Liver (tissue), 8 donors: ENCODE measurements at regions not wholly inside any gene's neighbourhood (a gene's known extent, or its start where the extent isn't known, plus 50 kb on each side); places are given as distances from the start of the nearest gene placed in this dataset.

Experiments used
- DNase-seq: peaks from one replicate; pipeline ENCODE4 v3.0.0-alpha.2; 2017; ENCODE audit warnings: low spot score
- H3K27ac ChIP-seq, 2 donors: one replicate each; pipeline ENCODE4 v1.7.0; 2013; ENCODE audit warnings: inconsistent platforms in 2 of 2, low read length in 2 of 2, control low read depth in 1 of 2, low read depth in 1 of 2, mild to moderate bottlenecking in 1 of 2
- H3K27me3 ChIP-seq, 4 donors: one replicate each; pipeline versions ENCODE4 v1.6.1 to v1.7.0; 2013; ENCODE audit warnings: low read length in 3 of 4, inconsistent platforms in 1 of 4, mild to moderate bottlenecking in 1 of 4, moderate library complexity in 1 of 4; ENCODE audit not compliant: control insufficient read depth in 4 of 4, insufficient read depth in 4 of 4
- H3K36me3 ChIP-seq, 4 donors: one replicate each; pipeline versions ENCODE4 v1.6.1 to v1.7.0; 2013; ENCODE audit warnings: low read length in 3 of 4, mild to moderate bottlenecking in 3 of 4, low read depth in 1 of 4, moderate library complexity in 1 of 4; ENCODE audit not compliant: control insufficient read depth in 4 of 4, insufficient read depth in 3 of 4
- H3K4me1 ChIP-seq, 4 donors: one replicate each; pipeline versions ENCODE4 v1.6.1 to v1.7.0; 2013; ENCODE audit warnings: low read length in 3 of 4, mild to moderate bottlenecking in 3 of 4, moderate library complexity in 1 of 4; ENCODE audit not compliant: control insufficient read depth in 4 of 4, insufficient read depth in 4 of 4
- H3K4me3 ChIP-seq, 3 donors: one replicate each; pipeline versions ENCODE4 v1.6.1 to v1.7.0; 2013; ENCODE audit warnings: low read length in 3 of 3, control low read depth in 1 of 3, low read depth in 1 of 3, mild to moderate bottlenecking in 1 of 3
- H3K9ac ChIP-seq, 2 donors: one replicate each; pipeline ENCODE4 v1.7.0; 2013; ENCODE audit warnings: low read length in 2 of 2, mild to moderate bottlenecking in 2 of 2, moderate library complexity in 2 of 2, control low read depth in 1 of 2, low read depth in 1 of 2
- H3K9me3 ChIP-seq, 4 donors: one replicate each; pipeline versions ENCODE4 v1.6.1 to v1.7.0; 2013; ENCODE audit warnings: low read length in 3 of 4; ENCODE audit not compliant: control insufficient read depth in 4 of 4
- CTCF ChIP-seq: fragments of 150-350 bp; IDR thresholded peaks from 2 replicates; pipeline ENCODE4 v1.5.1; 2017; ENCODE audit warnings: improper control_type of control experiment, low read depth, low read length; ENCODE audit not compliant: missing input control
- EGR1 ChIP-seq, 2 donors: IDR thresholded peaks; 2 replicates each; pipeline ENCODE4 v1.6.1; 2016 to 2018; ENCODE audit warnings: antibody characterized with exemption in 2 of 2, low read depth in 2 of 2
- FOXA1 ChIP-seq: IDR thresholded peaks from 2 replicates; pipeline ENCODE4 v1.6.1; 2016; ENCODE audit warnings: antibody characterized with exemption
- FOXA2 ChIP-seq: IDR thresholded peaks from 2 replicates; pipeline ENCODE4 v1.6.1; 2016; ENCODE audit warnings: antibody characterized with exemption
- GABPA ChIP-seq, 2 donors: IDR thresholded peaks in 1 of 2; conservative IDR thresholded peaks in 1 of 2; 2 replicates each; pipeline ENCODE4 v1.6.1; 2016; ENCODE audit warnings: antibody characterized with exemption in 2 of 2, mild to moderate bottlenecking in 1 of 2, moderate library complexity in 1 of 2
- HNF4A ChIP-seq, 2 donors: conservative IDR thresholded peaks; 2 replicates each; pipeline ENCODE4 v1.6.1; 2016; ENCODE audit warnings: antibody characterized with exemption in 2 of 2, mild to moderate bottlenecking in 2 of 2
- HNF4G ChIP-seq: IDR thresholded peaks from 2 replicates; pipeline ENCODE4 v1.6.1; 2016; ENCODE audit warnings: antibody characterized with exemption
- JUND ChIP-seq, 2 donors: IDR thresholded peaks; 2 replicates each; pipeline ENCODE4 v1.6.1; 2016; ENCODE audit warnings: antibody characterized with exemption in 2 of 2
- NR2F2 ChIP-seq: IDR thresholded peaks from 2 replicates; pipeline ENCODE4 v1.6.1; 2016; ENCODE audit warnings: antibody characterized with exemption
- RAD21 ChIP-seq, 2 donors: IDR thresholded peaks; 2 replicates each; pipeline ENCODE4 v1.6.1; 2016; ENCODE audit warnings: antibody characterized with exemption in 2 of 2, mild to moderate bottlenecking in 2 of 2
- REST ChIP-seq: IDR thresholded peaks from 2 replicates; pipeline ENCODE4 v1.6.1; 2016; ENCODE audit warnings: antibody characterized with exemption, mild to moderate bottlenecking
- RXRA ChIP-seq, 2 donors: IDR thresholded peaks; 2 replicates each; pipeline ENCODE4 v1.6.1; 2017 to 2018; ENCODE audit warnings: antibody characterized with exemption in 2 of 2, mild to moderate bottlenecking in 1 of 2
- SP1 ChIP-seq: IDR thresholded peaks from 2 replicates; pipeline ENCODE4 v1.6.1; 2018; ENCODE audit warnings: antibody characterized with exemption, mild to moderate bottlenecking
- TAF1 ChIP-seq: conservative IDR thresholded peaks from 2 replicates; pipeline ENCODE4 v1.6.1; 2016; ENCODE audit warnings: antibody characterized with exemption, mild to moderate bottlenecking
- YY1 ChIP-seq: IDR thresholded peaks from 2 replicates; pipeline ENCODE4 v1.6.1; 2016; ENCODE audit warnings: antibody characterized with exemption, mild to moderate bottlenecking
- WGBS: extraction: QIAGEN DNeasy Blood & Tissue Kit; methylation state at CpG from one replicate; pipeline ENCODE4 v1.1.7; 2013; 5-methylcytosine and 5-hydroxymethylcytosine counted together
- TF ChIP-seq, protein P1 (sequence below): IDR thresholded peaks from 2 replicates; pipeline ENCODE4 v1.6.1; 2016; ENCODE audit warnings: antibody characterized with exemption
- TF ChIP-seq, protein P2 (sequence below): IDR thresholded peaks from 2 replicates; pipeline ENCODE4 v1.6.1; 2016; ENCODE audit warnings: antibody characterized with exemption
- donor health status: healthy.
- donor health status: healthy.
- donor health status: healthy.
- donor health status: healthy.
- donor health status: healthy.

DNA sequence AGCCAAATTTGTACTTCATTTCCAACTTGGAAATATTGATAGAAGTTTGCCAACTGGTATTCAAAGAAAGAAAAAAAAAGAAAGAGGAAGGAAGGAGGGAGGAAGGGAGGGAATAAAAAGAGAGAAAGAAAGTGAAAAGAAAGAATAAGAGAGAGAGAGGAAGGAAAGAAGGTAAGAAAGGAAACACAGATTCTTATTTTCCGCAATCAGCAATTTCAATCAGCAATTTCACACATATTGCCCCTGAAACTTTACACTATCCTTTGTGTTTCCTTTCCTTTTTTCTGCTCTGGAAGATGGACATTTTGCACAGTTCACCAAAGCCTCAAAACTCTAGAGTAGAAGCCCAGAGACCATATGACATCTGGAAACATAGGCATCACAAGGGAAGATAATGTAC is 888.1 kb downstream of the REEP3 start:
- Histone ChIP-seq H3K9me3 (no peaks in the 10 kb centered on the region), H3K4me3 (no peak overlapping the region), H3K36me3 (no peaks in the 10 kb centered on the region), H3K27ac (no peak overlapping the region), H3K9ac (no peak overlapping the region), H3K27me3 (no peaks in the 10 kb centered on the region), H3K4me1 (no peaks in the 10 kb centered on the region)
- DNase-seq = no peak
- TF ChIP-seq RAD21 (IDR thresholded peaks at IDR 0.05) (no peak), HNF4A (conservative IDR thresholded peaks at IDR 0.05) (no peak), YY1 (no peak), HNF4G (no peak), RXRA (IDR thresholded peaks at IDR 0.05) (no peak), FOXA1 (no peak), GABPA (IDR thresholded peaks at IDR 0.05 in 1 of 2, conservative IDR thresholded peaks at IDR 0.05 in 1 of 2) (no peak), EGR1 (IDR thresholded peaks at IDR 0.05; ENCODE audit: low read depth in 2 of 2) (no peak), REST (no peak), SP1 (no peak), NR2F2 (no peak), JUND (IDR thresholded peaks at IDR 0.05) (no peak), CTCF (no peak), FOXA2 (no peak)
- TF ChIP-seq, protein P1, sequence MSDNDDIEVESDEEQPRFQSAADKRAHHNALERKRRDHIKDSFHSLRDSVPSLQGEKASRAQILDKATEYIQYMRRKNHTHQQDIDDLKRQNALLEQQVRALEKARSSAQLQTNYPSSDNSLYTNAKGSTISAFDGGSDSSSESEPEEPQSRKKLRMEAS = no peak
- TF ChIP-seq, protein P2, sequence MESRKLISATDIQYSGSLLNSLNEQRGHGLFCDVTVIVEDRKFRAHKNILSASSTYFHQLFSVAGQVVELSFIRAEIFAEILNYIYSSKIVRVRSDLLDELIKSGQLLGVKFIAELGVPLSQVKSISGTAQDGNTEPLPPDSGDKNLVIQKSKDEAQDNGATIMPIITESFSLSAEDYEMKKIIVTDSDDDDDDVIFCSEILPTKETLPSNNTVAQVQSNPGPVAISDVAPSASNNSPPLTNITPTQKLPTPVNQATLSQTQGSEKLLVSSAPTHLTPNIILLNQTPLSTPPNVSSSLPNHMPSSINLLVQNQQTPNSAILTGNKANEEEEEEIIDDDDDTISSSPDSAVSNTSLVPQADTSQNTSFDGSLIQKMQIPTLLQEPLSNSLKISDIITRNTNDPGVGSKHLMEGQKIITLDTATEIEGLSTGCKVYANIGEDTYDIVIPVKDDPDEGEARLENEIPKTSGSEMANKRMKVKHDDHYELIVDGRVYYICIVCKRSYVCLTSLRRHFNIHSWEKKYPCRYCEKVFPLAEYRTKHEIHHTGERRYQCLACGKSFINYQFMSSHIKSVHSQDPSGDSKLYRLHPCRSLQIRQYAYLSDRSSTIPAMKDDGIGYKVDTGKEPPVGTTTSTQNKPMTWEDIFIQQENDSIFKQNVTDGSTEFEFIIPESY = no peak
- 96% methylated on average over 1 of the region's 1 CpG for WGBS

GRCh38 chr10:64416011-64416410 is 894.8 kb downstream of the REEP3 start:
- Histone ChIP-seq H3K27me3 (no peaks in the 10 kb centered on the region), H3K9me3 (no peaks in the 10 kb centered on the region), H3K4me1 (no peaks in the 10 kb centered on the region), H3K4me3 (no peak overlapping the region), H3K9ac (no peak overlapping the region), H3K27ac (no peak overlapping the region), H3K36me3 (no peaks in the 10 kb centered on the region)
- DNase-seq = no peak
- TF ChIP-seq FOXA2 (no peak), TAF1 (no peak), EGR1 (IDR thresholded peaks at IDR 0.05; ENCODE audit: low read depth in 2 of 2) (no peak), HNF4A (conservative IDR thresholded peaks at IDR 0.05) (no peak), GABPA (IDR thresholded peaks at IDR 0.05 in 1 of 2, conservative IDR thresholded peaks at IDR 0.05 in 1 of 2) (no peak), HNF4G (no peak), SP1 (no peak), REST (no peak), RAD21 (IDR thresholded peaks at IDR 0.05) (no peak), NR2F2 (no peak), RXRA (IDR thresholded peaks at IDR 0.05) (no peak), FOXA1 (no peak), JUND (IDR thresholded peaks at IDR 0.05) (no peak)
- TF ChIP-seq, protein P1 = no peak
- TF ChIP-seq, protein P2 = no peak
- 88% methylated on average over 1 of the region's 1 CpG for WGBS
